ENCODE measurements at regions not wholly inside any gene's neighbourhood (a gene's known extent, or its start where the extent isn't known, plus 50 kb on each side); places are given as distances from the start of the nearest gene placed in this dataset.

- Histone ChIP-seq H3K27me3 (replicated peaks in 1 of 4; ENCODE audit: control insufficient read depth in 3 of 4, extremely low read depth in 1 of 4, insufficient read depth in 3 of 4, low read length in 3 of 4) (no peaks in the 10 kb centered on the region), H2AK5ac (ENCODE audit: low read depth, low read length) (no peak overlapping the region)
- TF ChIP-seq NANOG (IDR thresholded peaks at IDR 0.05; ENCODE audit: insufficient read depth, low read depth, low read length, poor library complexity, severe bottlenecking) (no peak), E2F6 (IDR thresholded peaks at IDR 0.05) (no peak), GTF2F1 (IDR thresholded peaks at IDR 0.05; ENCODE audit: borderline replicate concordance, low read depth, low read length) (no peak), EZH2 (IDR thresholded peaks at IDR 0.05; ENCODE audit: low read depth, low read length, severe bottlenecking) (no peak), MAX (IDR thresholded peaks at IDR 0.05) (no peak), SIN3A (conservative IDR thresholded peaks at IDR 0.05 in 1 of 2, IDR thresholded peaks at IDR 0.05 in 1 of 2; ENCODE audit: low read depth in 1 of 2, low read length in 2 of 2) (no peak)
Measured at GRCh38 chr7:97479740-97480290, 252.1 kb upstream of the TAC1 start.

More at GRCh38 chr7:97479740-97480290, 252.1 kb upstream of the TAC1 start:
- no peaks in the 10 kb centered on the region for H3K23me2 ChIP-seq (ENCODE audit: low read depth, low read length)
- no peak overlapping the region for H3K4me3 ChIP-seq (ENCODE audit: extremely low read depth in 1 of 4, insufficient read depth in 2 of 4, low read depth in 3 of 4, low read length in 4 of 4)
- no peaks in the 10 kb centered on the region for H3K79me2 ChIP-seq (ENCODE audit: control insufficient read depth in 1 of 2, insufficient read depth in 2 of 2, low read length in 2 of 2)
- DNase-seq (ENCODE audit: low read depth in 1 of 2, low spot score in 2 of 2) (no peak), FAIRE-seq (no peak)
- no peak overlapping the region for H4K5ac ChIP-seq (ENCODE audit: insufficient read length, low read depth, low read length)
- no peaks in the 10 kb centered on the region for H3K36me3 ChIP-seq (ENCODE audit: control insufficient read depth in 2 of 4, insufficient read depth in 4 of 4, low read length in 3 of 4)
- ChIA-PET POLR2A (ENCODE audit: partially characterized antibody) (no interaction called here), CTCF (ENCODE audit: partially characterized antibody) (no interaction called here)
- WGBS, 2 experiments (ENCODE audit: extremely low coverage in 1 of 2, insufficient coverage in 1 of 2, insufficient read length in 1 of 2, insufficient replicate concordance in 2 of 2, low coverage in 1 of 2, low lambda C conversion rate in 2 of 2, missing lambda C conversion rate in 1 of 2) = 76% methylated on average over 6 of the region's 6 CpGs; no CpG with 5 or more reads in 1 of the 2 experiments
- H2BK120ac ChIP-seq (replicated peaks; ENCODE audit: low read depth, low read length) = no peak overlapping the region
- no peak overlapping the region for H2BK5ac ChIP-seq (ENCODE audit: low read depth, low read length)
- H3K79me1 ChIP-seq (ENCODE audit: low read depth, low read length) = no peaks in the 10 kb centered on the region
- H3K9me3 ChIP-seq (ENCODE audit: insufficient read depth in 2 of 2, low read depth in 1 of 2, low read length in 1 of 2) = no peaks in the 10 kb centered on the region
- H4K20me1 ChIP-seq (replicated peaks in 1 of 2; ENCODE audit: control insufficient read depth in 1 of 2, insufficient read depth in 2 of 2, low read length in 2 of 2) = no peaks in the 10 kb centered on the region
- H3K4me2 ChIP-seq (ENCODE audit: insufficient read depth in 1 of 2, low read depth in 2 of 2, low read length in 2 of 2) = no peak overlapping the region
- H3K4me1 ChIP-seq (replicated peaks in 1 of 4; ENCODE audit: control insufficient read depth in 3 of 4, insufficient read depth in 4 of 4, low read length in 3 of 4) = no peaks in the 10 kb centered on the region
- no peak overlapping the region for H3K9ac ChIP-seq (replicated peaks in 1 of 4; ENCODE audit: extremely low read depth in 1 of 4, low read depth in 3 of 4, low read length in 3 of 4)
- no peak overlapping the region for H4K8ac ChIP-seq (ENCODE audit: extremely low read depth, insufficient read depth, low read length)
- no peak overlapping the region for H2AFZ ChIP-seq (ENCODE audit: low read length)
- H2BK20ac ChIP-seq (ENCODE audit: low read length) = no peak overlapping the region
- no peak overlapping the region for H3K14ac ChIP-seq (ENCODE audit: insufficient read length)
- no peak overlapping the region for H4K91ac ChIP-seq (replicated peaks; ENCODE audit: insufficient read length, low read length)
- H3K56ac ChIP-seq (replicated peaks; ENCODE audit: insufficient read length, low read depth, low read length) = no peak overlapping the region
- no peak overlapping the region for H2BK12ac ChIP-seq (ENCODE audit: low read depth, low read length)
- no peak overlapping the region for H3K18ac ChIP-seq (ENCODE audit: extremely low read depth, low read length)
- no peak overlapping the region for H3K23ac ChIP-seq (ENCODE audit: insufficient read length)
- H2BK15ac ChIP-seq (ENCODE audit: low read length) = no peak overlapping the region
- no peak overlapping the region for H3K27ac ChIP-seq (ENCODE audit: low read depth, low read length)
- no peak overlapping the region for H3K4ac ChIP-seq (replicated peaks; ENCODE audit: insufficient read length, low read depth, low read length)
